ENCODE measurements at regions not wholly inside any gene's neighbourhood (a gene's known extent, or its start where the extent isn't known, plus 50 kb on each side); places are given as distances from the start of the nearest gene placed in this dataset.

GRCh38 chr3:84140631-84141030, 818.2 kb upstream of the CADM2 start:
- no peak for TF ChIP-seq CTCF (conservative IDR thresholded peaks at IDR 0.05 in 1 of 2, IDR thresholded peaks at IDR 0.05 in 1 of 2; ENCODE audit: low read depth in 1 of 2, low read length in 2 of 2)
- no peak for TF ChIP-seq EZH2 (IDR thresholded peaks at IDR 0.05; ENCODE audit: low read length, missing control alignments)

All from fibroblast of lung (primary cell).